ENCODE measurements at regions not wholly inside any gene's neighbourhood (a gene's known extent, or its start where the extent isn't known, plus 50 kb on each side); places are given as distances from the start of the nearest gene placed in this dataset.
"Not testable (repeated sequence)": the region's sequence is repeated elsewhere in the genome, so short reads cannot be mapped to it uniquely, and the experiment has no call there.

DNA sequence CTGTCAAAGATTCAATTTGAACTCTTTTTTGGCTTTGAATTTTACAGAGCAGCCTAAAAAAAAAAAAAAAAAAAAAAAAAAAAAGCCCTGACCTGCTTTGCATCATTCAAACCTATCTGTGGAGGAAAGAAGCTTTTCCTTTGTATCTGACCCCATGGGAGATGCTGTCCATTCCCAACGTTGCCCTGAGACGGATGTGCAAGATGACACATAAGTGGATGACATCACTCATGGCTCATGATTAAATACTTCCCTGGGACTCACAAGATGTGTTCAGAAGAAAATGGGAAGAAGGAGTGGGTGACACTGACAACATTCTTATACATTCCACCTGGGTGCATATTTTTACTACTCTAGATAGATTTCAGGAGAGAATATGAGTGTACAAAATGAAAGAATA is 245.7 kb upstream of the ELAVL2 start:
- no peak for DNase-seq (ENCODE audit: low read depth)

GRCh38 chr9:24071091-24071490 is 245.1 kb upstream of the ELAVL2 start:
- no peak for DNase-seq (ENCODE audit: low read depth)

GRCh38 chr9:24067107-24067506 is 241.1 kb upstream of the ELAVL2 start:
- not testable (repeated sequence) for DNase-seq (ENCODE audit: low read depth)

DNA sequence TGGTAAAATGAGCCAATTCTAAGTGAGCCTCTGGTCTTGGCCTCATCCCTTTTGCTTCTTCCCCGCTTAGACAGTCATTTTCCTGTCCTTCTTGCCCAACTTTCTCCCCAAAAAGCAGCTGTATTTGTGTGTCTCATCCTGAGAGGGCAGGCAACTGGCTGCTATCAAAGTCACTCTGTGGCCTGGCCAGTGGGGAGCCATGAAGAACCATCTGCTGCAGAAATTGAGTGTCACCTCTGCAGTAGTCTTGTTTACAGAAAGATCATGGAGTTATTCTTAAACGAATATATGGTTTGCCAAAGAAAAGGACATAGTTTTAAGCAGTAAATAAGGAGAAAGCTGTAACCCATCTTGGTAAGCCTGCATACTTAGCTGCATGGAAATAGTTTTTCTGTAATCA is 233.6 kb upstream of the ELAVL2 start:
- no peak for DNase-seq (ENCODE audit: low read depth)

DNA sequence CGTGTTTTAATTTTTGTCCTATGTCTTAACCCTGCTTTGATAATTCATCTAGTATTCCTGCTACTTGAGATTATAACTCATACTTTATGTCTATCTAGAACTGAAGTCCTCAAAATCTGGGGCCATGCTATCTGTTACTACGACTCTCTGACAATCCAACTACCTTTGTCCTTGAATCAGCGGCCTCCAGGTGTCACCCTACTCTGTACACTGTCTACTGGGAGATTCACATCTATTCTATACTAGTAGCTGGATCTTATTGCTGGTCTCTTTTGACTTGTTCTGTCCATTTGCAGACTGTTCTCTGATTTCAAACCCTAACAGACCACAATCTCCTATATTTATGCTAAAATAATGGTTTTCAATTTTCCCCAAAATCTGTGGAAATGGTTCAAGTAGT is 225.5 kb upstream of the ELAVL2 start:
- no peak for DNase-seq (ENCODE audit: low read depth)

DNA sequence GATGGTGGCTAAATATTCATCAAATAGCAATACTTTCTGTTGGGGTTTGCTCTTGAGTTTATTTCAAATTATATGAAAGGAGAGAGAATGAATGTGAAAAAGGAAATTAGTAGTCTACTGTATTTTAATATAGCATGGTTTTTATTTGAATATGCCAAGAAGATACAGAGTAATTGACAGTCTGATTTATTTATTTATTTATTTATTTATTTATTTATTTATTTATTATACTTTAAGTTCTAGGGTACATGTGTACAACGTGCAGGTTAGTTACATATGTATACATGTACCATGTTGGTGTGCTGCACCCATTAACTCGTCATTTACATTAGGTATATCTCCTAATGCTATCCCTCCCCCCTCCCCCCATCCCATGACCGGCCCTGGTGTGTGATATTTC is 224.2 kb upstream of the ELAVL2 start:
- DNase-seq (ENCODE audit: low read depth): not testable (repeated sequence)

DNA sequence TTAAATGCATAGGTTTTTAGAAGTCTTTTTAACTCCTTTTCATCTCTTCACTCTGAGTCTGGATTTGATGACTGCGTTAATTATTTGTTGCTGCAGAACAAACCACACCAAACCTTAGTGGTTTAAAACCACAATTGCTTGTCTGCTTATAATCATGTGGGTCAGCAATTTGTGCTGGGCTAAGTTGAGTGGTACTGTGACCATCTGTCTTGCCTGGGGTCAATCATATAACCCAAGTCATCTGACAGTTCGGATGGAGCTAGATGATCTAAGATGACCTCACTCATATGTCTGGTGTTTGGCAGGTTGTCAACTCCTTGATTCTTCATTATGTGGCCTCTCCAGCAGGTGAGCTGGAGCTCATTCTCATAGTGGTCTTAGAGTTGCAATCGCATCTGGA is 219.1 kb upstream of the ELAVL2 start:
- no peak for DNase-seq (ENCODE audit: low read depth)

- no peak for DNase-seq (ENCODE audit: low read depth)
Measured at GRCh38 chr9:24044576-24044975, 218.5 kb upstream of the ELAVL2 start.

DNA sequence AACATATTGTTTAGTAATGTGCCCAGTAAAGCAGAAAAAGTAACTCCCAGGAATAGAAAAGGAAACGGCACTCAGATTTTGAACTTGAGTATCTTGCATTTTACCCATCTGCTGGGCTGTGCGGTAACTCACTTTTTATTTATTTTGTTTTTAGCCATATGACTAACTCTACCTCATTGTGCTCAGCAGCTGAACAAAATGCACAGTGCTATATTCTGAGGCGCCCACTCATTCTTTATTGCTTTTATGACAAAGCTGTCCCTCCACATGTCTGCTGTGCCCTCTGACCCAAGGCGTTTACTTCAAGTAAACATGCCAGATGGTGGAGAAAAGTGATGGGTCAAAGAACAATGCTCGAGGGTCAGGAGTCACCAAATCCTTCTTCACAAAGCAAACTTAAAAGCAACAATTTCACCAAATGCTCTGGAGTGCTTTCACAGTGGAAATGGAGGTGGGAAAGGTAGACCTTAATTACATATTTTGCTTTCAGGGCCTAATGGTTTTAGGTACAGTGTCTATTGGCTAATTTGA is 215.2 kb upstream of the ELAVL2 start:
- no peak for DNase-seq (ENCODE audit: low read depth)

DNA sequence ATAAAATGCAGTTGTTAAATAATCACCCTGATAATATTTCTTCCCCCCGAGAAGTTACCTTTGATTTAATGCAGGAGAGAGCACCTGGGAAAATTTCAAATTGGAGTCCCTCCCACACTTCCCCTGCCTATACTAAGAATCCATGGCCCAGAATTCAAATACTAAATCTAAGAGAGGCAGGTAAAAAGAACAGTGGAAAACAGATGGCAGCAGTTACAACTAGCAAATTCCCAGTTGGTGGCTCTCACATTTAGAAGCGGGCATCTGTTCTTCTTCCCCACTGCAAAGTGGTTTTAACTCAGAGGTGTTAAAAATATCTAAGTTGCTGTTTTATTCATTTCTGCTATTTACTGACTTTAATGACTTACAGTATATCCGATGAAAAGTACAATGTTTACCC is 210.4 kb upstream of the ELAVL2 start:
- no peak for DNase-seq (ENCODE audit: low read depth)

DNA sequence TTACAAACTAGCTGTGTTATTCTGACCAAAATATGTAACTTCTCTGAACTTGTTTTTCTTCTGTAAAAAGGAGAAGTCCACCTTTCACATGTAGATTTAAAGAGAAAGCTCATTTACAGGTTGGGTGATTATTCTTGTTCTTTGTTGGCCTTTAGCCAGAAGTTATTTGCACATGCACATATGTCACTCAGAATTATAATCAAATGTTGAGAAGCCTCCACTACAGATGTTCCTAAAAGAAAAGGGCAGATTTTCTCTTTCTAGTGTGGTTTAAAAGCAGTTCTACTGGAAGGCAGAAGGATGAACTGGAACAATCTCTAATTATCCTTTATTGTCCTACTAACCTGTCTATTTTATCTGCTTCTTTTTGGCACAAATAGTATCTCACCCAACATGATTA is 209.8 kb upstream of the ELAVL2 start:
- DNase-seq (ENCODE audit: low read depth): no peak

GRCh38 chr9:24011881-24012280 is 185.8 kb upstream of the ELAVL2 start:
- DNase-seq (ENCODE audit: low read depth): no peak

GRCh38 chr9:24011009-24011717 is 185.1 kb upstream of the ELAVL2 start:
- no peak for DNase-seq (ENCODE audit: low read depth)

DNA sequence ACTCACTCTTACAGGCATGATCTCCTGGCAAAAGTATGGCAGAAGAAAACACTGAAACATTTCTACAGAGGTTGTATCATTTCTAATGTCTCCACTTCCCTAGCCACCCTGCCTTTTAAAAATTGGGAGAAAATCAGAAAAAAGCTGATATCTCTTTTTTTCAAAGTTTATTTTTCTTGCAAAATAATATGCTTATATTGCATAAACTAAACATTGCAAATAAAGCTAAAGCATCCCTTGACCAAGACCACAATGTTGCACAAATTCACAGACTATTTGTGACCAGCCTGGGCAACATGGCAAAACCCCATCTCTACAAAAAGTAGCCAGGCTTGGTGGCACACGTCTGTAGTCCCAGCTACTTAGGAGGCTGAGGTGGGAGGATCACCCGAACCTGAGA is 183.3 kb upstream of the ELAVL2 start:
- DNase-seq (ENCODE audit: low read depth): no peak

DNA sequence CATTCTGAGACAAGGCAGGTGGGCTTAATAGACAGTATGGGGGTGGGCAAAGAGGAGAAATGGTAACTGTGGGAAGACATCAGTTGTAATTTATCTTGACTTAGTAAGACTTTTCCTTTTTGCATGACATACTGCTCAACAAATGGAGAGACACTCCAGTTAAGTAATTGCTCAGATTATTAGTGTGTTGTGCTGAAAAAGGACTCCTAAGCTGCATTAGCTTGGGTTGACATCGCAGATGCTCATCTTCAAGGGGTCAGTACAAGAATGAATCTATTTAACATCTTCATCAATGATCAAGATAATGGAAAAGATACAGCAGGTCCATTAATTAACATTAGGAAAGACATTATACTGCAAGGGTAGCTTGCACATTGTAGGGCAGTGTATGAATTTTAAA is 181.1 kb upstream of the ELAVL2 start:
- no peak for DNase-seq (ENCODE audit: low read depth)

DNA sequence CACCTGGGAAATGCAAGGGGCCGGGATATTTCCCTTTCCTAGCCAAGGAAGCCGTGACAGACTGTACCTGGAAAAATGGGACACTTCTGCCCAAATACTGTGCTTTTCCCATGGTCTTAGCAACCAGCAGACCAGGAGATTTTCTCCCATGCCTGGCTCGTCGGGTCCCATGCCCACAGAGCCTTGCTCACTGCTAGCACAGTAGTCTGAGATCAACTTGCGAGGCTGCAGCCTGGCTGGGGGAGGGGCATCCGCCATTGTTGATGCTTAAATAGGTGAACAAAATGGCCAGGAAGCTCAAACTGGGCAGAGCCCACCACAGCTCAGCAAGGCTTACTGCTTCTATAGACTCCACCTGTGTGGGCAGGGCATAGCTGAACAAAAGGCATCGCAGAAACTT is 165.8 kb upstream of the ELAVL2 start:
- not testable (repeated sequence) for DNase-seq (ENCODE audit: low read depth)

- no peak for DNase-seq (ENCODE audit: low read depth)
Measured at GRCh38 chr9:23979491-23979890, 153.5 kb upstream of the ELAVL2 start.

DNA sequence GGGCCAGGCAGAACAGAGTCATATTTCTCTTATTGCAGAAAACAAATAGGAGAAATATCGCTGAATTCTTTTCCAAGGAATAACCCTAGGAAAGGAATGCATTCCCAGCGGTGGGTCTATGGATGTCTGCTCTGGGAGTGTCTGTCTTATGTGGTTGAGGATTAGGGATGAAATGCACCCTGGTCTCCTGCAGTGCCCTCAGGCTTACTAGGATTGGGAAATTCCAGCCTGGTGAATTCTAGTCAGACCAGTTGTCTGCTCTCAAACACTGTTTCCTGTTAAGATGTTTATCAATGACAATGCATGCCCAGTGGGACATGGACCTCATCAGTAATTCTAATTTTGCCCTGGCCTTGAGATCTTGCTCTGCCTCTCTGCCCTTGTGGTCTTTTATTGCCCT is 136.1 kb upstream of the ELAVL2 start:
- no peak for DNase-seq (ENCODE audit: low read depth)

- DNase-seq (ENCODE audit: low read depth): no peak
Measured at GRCh38 chr9:23945897-23946296, 119.9 kb upstream of the ELAVL2 start.

DNA sequence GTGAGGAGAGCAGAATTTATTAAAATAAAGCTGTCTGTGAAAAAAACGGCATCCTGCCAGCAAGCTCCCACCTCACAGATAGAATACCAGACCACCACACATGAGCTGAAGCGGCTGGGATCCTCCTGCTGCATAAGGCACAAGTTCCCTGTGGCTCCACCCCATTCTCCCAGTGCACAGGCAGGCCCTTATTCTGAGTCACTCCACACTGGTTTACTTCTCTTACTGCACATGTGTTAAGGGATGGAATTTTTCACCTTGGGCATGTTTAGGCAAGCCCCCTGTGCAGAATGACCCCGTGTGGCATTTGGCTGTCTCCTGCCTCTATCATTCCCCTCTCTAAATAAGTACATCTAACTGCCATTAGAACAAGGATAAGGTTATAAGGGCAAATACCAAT is 115.0 kb upstream of the ELAVL2 start:
- no peak for DNase-seq (ENCODE audit: low read depth)

- no peak for DNase-seq (ENCODE audit: low read depth)
Measured at GRCh38 chr9:23938908-23939307, 112.9 kb upstream of the ELAVL2 start.

GRCh38 chr9:23934291-23934906 is 108.4 kb upstream of the ELAVL2 start:
- no peak for DNase-seq (ENCODE audit: low read depth)

- no peak for DNase-seq (ENCODE audit: low read depth)
Measured at GRCh38 chr9:23933348-23933747, 107.3 kb upstream of the ELAVL2 start.

- DNase-seq (ENCODE audit: low read depth): no peak
Measured at GRCh38 chr9:23926368-23926767, 100.3 kb upstream of the ELAVL2 start.
